GM21786 (cell line): ENCODE measurements at regions not wholly inside any gene's neighbourhood (a gene's known extent, or its start where the extent isn't known, plus 50 kb on each side); places are given as distances from the start of the nearest gene placed in this dataset.
"Not testable (repeated sequence)": the region's sequence is repeated elsewhere in the genome, so short reads cannot be mapped to it uniquely, and the experiment has no call there.

Experiments used
- ATAC-seq: cut with Tn5 transposase; IDR thresholded peaks from one replicate; pipeline ENCODE4 v1.9.1; 2021; ENCODE audit not compliant: unreplicated experiment

DNA sequence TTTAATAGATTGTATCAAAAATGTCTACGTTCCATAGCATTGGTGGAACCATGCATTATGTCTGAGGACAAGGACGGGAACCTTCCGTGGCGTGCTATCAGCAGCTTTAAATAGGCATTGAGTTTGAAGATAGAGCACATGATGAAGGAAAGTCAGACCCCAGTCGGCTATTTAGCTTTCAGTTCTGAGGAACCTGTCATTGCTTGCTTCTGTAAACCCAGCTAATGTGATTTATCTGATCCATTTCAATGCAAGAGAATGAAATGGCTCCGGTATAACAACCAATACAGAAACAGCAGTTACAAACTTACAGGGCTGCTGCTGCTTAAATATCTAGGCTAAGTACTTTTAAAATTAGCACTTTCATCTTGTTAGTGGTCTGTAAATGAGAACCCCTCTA is 503.3 kb downstream of the RNF144A start:
- ATAC-seq, result no peak

DNA sequence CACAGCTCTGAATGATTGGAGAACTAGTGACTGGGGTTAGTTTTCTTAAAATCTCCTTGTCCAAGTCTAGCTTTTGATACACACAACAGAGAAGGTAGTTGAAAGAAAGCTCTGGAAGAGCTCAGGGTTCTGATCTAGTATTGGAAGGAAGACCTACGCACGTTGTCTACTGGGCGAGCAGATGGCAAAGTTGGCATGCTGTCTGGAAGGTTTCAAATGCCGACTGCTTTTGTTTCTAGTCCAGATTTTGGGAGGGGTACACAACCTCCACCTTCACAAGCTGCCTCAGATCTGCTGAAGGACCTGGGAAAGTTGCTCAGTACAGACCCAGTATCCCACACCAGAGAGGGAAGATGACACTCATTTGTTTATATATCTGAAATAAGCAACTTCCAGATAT is 507.3 kb downstream of the RNF144A start:
- no peak for ATAC-seq

DNA sequence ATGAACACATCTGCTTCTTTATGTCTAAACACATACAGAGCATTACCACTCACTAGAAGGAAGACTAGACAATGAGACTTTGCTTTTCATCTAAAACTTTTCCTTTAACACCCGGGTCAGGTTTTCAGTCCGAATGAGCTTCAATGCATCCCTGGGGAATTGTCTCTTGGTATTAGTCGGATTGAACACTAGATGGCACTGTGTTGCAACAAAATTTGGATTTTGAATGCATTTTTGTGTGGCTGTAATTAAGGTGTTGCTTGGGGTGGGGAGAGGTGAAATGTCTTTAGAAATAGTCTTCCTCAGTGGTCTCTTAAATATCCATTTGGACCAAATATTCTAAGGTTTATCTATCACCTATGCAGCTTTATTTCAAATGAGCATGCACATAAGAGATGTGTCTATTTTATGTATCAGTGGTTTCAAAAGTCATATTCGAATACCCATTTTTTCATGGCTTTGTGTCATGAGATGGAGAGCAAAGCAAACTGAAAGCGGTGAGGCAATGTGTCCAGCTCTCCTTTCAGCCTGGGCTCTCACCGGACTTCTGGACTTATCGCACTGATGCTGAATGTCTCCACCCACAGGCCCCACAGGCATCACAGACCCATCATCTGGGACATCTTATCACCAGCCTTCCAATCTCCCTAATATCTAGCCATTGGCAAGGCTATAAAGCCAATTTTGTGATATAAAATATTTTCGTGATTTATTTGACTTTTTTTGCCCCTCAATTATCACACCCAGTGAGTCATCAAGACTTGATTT is 510.3 kb downstream of the RNF144A start:
- no peak for ATAC-seq

DNA sequence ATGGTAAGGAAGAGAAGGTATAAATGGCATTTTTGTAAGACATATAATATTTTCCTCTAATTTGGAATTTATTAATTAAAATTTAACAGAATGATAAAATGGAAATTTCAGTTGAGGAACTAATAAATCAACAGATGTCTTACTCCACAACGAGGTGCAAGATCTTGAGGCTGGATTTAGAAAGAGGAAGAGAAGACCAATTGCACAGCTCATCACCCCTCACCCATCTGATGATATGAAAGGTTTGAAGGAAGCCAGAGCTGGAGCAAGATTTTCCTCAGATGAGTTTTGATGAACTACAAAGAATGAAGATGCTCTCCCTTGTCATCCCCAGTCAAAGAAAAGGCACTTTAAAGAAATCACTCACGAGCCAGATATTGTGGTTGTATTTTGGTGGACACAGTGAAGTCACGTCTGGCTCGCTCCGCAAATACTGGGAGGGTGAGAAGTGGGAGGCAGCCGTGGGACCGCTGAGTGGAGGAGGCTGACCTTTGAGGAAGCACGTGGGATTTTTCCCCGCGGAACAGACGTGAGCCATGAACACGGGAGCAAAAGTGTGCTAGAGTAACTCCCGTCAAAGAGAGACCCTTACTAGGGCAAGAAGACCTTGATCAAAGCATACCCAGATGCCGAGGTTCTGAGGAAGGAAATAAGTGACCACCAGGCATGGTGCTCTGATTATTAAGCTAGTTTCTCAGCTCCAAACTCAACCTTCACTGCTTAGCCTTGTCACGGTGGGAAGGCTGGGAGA is 511.4 kb downstream of the RNF144A start:
- ATAC-seq, result no peak

DNA sequence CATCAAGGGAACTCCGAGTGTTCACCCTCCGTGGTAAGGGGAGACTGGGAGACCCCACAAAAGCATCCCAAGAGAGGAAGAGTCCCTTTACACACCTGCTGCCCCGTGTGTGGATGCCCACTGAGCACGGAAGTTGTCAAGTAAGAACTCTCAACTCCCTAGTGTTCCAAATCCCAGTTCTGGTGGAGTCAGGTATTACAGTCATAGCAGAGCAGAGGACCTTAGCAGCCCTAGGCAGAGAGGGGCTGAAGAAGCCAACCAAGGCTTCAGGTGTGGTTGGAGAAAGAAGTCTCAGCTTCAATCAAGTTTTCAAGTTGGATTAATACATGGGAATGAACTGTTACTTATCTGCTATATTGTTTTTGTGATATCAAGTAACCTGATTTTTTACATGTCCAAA is 512.5 kb downstream of the RNF144A start:
- ATAC-seq, result no peak

DNA sequence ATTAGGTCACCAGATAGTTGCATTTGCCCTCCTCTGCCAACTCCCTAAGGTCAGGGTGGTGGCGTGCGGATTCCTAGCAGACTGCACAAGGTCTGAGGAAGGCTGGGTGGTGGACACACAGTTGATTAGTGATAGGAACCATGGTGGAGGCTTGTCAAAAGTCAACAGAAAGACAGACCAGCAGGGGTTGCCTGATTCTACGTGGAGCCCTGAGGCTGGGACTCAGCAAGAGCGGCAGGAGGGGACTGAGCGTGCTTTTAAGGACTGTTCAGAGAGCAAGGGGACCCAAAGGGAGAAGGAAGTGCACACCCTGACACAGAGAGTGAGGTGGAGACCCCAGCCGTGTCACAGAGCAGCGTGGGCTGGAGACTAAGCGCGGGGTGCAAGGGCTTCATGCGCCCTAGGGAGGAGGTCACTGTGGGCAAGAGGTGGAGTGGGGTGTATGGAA is 513.2 kb downstream of the RNF144A start:
- no peak for ATAC-seq

DNA sequence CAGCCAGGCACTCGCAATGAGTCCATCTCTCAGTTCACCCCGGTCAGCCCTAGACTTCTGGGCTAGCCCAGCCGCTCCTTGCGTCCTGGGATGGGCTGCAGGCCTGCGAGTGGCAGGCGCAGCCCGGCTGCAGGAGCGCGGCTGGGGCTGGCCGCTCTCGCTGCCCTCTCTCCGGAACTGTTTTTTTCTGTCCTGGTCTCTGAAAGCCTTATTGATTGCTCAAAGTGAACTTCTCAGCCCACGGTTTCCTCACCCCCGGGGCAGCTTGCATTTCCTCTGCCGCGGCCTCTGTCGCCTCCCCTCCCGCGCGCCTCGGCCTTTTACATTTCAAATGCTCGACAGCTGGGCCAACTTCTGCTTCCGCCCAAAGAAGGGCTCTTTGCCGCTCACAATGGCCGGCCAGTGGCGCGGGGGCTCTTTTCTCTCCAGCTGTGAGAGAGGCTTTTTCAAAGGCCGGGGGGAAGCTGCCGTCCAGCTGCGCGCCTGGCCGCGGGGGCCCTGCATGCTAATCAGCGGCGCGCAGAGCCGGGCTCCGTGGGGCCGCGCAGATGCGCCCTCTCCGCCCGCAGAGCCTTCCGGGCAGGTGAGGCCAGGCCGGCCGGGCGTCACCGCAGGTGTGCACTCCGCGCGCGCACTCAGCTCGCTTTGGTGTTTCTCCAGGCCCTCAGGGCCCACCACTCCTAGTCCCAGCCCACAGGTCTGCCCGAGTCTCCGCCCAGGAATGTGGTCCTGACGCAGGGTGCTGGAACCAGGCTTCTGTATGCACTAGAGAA is 513.8 kb downstream of the RNF144A start:
- ATAC-seq, result no peak

DNA sequence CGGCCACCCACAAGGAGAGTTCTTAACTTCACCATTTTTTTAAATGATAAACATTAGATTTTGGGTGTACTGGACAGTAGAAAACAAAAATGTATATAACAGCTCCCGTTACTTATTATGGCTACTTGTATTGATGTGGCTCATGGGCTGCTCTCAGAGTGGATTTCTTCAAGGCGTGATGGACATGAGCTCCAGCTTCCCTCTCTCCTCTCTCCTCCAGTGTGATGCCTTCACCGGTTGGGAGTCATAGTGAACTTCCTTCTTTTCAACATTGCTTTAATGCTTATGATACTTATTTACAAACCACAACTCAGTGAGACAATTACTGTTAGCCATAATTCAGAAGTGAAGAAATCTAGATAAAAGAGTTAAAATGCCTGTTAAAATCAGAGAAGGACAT is 515.2 kb downstream of the RNF144A start:
- ATAC-seq, result no peak

DNA sequence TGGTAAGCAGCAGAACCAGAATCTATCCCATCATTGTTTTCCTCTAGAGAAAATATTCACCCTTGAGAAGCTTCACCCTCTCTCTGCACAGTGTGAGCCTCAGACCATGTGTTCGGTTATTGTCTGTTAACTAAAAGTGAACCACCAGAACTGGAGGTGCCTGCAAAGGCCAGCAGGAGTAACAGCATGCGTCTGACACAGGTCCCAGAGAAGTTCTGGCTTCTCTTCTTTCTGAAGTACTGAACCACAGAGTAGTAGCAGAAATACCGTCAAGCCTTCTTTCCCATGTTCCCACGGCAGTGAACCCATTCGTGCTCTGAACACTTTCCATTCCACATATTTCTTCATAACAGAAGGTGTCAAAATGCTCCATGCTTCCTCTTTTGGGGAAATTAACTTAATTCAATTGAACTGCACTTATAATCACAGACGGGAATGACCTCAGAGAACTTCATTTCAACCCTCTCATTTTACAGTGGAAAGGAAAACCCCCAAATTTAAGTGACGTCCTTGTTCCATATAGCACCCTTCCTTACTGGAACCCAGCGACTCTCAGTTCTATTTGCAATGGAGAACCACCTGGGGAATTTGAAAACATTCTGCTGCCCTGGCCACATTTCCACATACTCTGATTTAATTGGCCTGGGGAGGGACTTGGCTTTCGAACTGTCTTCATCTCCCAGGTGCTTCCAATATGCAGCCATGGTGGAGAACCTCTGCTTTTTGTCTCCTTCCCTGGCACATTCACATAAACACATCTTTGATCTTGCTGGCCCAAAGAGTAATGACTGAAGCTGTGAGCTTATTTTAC is 519.1 kb downstream of the RNF144A start:
- ATAC-seq, result no peak

DNA sequence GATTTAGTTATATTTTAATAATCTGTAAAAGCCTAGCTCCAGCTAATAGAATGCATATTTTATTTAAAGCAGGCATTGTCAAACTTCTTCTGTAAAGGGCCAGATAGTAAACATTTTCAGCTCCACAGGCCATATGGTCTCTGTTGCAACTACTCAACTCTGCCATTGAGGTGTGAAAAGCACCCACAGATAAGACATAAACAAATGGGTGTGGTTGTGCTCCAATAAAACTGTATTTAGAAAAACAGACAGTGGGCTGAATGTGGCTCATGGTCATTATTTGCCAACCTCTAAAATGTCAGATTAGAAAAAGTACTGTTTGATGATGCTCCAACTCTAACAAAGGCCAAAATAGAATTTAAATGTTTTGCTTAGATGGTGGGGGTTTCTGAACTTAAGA is 519.9 kb downstream of the RNF144A start:
- no peak for ATAC-seq

DNA sequence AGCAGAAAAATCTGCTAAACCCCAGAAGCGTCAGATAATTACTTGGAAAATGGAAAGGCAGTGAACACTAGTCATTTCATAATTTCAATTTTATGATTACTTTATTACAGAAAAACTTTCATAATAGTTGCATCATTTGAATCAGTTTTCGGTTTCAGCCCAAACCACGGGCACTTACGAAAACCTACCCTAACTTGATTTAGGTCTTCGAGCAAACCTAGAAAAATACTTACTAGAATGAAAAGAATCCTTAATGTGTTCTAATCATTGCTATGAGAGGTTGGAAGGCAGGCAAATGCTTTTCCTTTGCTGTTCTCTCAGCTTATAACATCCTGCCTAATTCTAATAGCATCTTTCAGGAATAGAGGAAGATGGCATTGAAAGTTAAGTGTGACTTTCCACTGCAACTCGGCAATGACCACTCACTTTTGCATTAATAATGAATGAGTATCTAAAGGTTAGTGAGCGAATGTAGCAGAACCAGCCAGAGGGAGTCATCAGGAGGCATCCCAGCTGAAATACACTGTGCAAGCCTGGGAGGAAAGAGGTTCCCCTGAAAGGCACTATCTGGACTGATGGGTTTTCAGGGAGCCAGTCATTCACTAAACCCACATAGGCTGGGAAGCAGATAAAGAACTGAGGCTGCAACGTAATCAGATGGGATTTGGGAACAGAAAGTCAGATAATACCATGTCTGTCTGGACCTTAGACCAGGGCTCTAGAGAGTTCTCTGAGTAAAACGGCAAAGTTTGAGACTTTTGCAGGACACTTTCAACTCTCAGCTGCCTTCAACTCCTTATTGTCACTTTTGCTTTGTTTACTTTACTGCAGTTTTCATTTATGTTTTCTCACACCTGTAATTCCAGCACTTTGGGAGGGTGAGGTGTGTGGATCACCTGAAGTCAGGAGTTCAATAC is 520.8 kb downstream of the RNF144A start:
- no peak for ATAC-seq

DNA sequence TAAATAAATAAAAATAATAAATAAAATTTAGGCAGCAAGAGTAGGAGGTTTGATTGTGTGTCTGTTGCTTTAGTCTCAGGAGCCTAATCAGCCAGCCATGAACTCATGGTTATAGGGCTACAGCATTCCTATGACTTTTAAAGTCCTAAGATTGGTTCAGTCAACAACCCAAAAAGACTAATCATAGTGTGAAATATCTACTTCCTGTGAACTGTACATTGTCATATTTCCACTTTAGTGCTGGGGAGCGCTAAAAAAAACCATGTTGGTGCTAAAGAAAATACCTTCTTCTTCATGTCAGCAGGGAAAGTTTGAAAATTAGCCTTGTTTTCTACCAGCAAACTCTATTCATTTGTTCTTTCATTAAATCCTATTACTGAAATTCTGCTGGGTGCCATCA is 521.6 kb downstream of the RNF144A start:
- no peak for ATAC-seq

DNA sequence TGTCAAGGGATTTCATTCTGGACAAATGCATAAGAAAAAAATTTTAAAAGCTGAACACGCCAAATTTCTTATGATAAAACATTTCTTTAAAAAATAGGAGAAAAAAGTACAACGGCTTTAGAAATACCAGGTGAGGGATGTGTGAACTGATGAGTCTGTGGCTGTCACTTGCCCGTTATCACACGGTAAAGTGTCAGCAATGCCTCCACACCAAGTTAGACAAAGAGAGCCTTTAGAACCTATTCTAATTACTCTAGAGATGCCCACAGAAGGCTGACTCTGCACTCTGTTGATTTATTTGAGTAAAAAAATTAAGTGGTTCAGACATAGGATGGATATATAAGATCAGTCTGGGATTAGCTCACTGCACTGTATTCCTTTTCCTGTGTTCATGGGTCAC is 523.8 kb downstream of the RNF144A start:
- ATAC-seq, result no peak

DNA sequence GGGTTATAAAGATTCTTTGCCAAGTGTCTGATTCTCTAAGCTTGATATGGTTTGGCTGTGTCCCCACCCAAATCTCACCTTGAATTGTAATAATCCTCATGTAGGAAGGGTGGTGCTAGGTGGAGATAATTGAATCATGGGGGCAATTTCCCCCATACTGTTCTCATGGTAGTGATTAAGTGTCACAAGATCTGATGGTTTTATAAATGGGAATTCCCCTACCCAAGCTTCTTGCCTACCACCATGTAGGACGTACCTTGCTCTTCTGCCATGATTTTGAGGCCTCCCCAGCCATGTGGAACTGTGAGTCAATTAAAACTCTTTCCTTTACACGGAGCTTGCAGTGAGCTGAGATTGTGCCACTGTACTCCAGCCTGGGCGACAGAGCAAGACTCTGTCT is 524.6 kb downstream of the RNF144A start:
- not testable (repeated sequence) for ATAC-seq

DNA sequence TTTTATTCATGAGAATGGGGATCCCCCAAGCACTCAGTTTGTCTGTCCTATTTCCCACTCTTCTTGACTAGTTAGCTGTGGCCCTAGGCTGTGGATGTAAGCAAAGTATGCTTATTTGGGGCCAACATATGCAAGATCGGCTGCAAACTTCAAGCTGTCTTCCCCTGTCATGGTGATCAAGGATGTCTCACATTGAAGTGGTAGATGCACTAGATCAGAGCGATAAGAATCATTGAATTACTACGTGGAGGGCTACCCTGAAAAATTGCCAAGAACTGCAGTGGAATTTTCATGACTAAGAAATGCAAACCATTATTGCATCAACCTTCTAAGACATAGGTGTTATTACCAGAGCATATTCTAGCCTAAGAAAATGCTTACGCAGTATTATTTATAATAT is 527.4 kb downstream of the RNF144A start:
- no peak for ATAC-seq

DNA sequence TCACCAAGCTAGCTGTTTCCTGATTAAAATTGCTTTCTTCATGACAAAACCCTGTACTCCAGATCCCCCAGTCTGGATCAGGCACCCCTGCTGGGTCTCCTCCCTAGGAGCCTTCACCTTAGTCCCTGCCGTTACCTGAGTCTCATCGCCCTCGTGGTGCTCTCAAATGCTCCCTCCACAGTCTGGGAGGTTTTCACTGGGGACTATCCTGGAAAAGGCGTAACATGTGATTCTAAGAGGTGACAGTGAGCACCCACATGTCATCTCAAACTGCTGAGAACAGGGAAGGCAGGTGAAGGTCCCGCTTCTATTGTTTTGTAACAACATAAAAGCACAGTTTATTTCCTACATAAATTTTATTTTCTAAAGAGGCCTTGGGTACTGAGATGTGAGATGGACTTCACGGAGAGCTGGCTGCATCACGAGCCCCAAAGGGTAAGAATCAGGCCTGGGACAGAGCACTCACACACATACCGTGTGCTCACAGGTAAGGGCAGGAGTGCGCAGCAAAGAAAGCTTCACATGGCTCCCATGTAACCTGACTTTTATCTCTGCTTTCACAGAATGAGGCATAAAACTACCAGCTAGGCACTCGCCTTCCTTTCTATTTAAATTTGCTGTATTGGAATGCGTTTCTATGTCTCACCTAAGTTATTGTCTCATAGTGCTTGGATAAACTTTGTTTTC is 531.5 kb downstream of the RNF144A start:
- no peak for ATAC-seq

DNA sequence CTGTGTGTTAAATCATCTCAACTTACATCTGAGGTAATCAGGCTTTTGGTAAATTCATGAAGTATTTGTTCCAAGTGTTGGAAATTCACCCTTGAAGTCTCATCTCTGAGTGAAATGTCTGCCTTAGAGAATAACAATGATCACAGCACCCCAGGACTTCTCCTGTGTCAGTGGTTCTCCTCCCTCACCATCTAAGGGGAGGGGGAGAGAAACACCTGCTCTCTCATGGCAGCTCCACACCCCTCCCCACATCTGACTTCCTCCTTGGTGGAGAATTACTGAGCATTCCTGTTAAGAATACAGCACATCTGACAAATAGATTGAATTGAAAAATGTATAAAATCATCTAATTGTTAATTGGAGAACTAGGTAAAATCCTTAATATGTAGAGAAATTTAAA is 532.1 kb downstream of the RNF144A start:
- no peak for ATAC-seq

DNA sequence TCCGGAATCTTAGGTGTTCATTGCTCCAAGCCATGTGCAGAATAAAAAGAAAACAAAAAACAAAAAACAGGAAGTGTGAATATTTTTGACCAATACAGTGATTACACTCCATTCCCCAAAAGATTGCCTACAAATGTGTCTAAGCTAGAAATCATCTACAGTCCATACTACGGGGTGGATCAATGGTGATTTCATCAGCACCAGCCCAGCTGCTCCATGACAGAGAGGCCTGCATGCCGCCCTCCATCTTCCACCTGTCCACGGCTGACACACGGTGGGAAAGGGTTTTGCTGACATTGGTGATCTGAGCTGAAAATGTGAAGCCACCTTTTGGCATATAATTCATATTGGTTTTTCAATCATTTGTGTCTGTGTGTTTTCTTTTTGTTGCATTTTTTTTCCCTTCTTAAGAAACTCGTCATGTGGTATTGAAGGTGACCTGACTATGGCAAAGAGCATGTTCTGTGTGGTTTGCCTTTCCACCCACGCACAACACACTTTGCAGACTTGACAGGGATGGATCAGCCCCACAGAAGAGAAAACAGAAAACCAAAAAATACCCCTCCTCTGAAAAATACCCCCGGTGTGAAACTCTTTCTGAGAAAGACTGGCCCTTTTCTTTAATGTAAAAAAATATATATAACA is 533.1 kb downstream of the RNF144A start:
- ATAC-seq, result no peak

DNA sequence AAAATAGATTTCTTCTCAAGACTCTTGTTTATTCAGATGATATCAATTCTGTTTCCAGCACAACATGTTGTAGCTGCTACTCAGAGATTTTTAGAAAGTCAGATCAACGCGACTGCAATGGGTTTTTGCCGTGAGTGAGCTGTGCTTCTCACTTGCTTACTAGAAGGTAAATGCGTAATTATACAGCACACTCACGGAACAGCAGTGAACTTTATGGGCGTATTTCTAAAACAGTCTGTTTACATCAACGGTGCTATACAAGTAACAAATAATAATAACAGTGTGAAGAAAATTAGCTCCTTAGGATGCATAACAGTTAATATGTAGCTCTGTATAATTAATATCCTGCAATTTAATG is 533.6 kb downstream of the RNF144A start:
- no peak for ATAC-seq
